Neural cell (in vitro differentiated cells): ENCODE measurements at regions not wholly inside any gene's neighbourhood (a gene's known extent, or its start where the extent isn't known, plus 50 kb on each side); places are given as distances from the start of the nearest gene placed in this dataset.

Experiments used
- H2AFZ ChIP-seq: fragments of 200-600, 300-800 bp; sonication (generic), shearing (Covaris generic); 2 replicates; pipeline ENCODE4 v1.6.0; 2014; ENCODE audit warnings: low read depth, mild to moderate bottlenecking, antibody characterized with exemption, low read length, moderate library complexity
- H3F3A ChIP-seq: fragments of 200-600 bp; shearing (Covaris generic); 2 replicates; pipeline ENCODE4 v1.6.1; 2016; ENCODE audit warnings: mild to moderate bottlenecking, moderate library complexity, mixed read lengths, antibody characterized with exemption, low read length; ENCODE audit not compliant: insufficient read depth, poor library complexity, severe bottlenecking
- H3K27ac ChIP-seq: fragments of 200-600, 300-800 bp; sonication (generic), shearing (Covaris generic); 2 replicates; pipeline ENCODE4 v1.5.1; 2014; ENCODE audit warnings: mild to moderate bottlenecking, low read length, moderate library complexity
- H3K27me3 ChIP-seq: fragments of 300-800, 200-600 bp; sonication (generic), shearing (Covaris generic); 2 replicates; pipeline ENCODE4 v1.6.0; 2014; ENCODE audit warnings: mild to moderate bottlenecking, low read depth, low read length, moderate library complexity; ENCODE audit not compliant: insufficient read depth
- H3K36me3 ChIP-seq: fragments of 300-800, 200-600 bp; sonication (generic), shearing (Covaris generic); 2 replicates; pipeline ENCODE4 v1.5.1; 2014; ENCODE audit warnings: mild to moderate bottlenecking, antibody characterized with exemption, low read length, moderate library complexity; ENCODE audit not compliant: insufficient read depth
- H3K4me2 ChIP-seq: fragments of 300-800, 200-600 bp; sonication (generic), shearing (Covaris generic); 2 replicates; pipeline ENCODE4 v1.6.0; 2014; ENCODE audit warnings: mild to moderate bottlenecking, low read length
- H3K4me3 ChIP-seq: fragments of 300-800, 200-600 bp; sonication (generic), shearing (Covaris generic); 2 replicates; pipeline ENCODE4 v1.5.1; 2014; ENCODE audit warnings: mild to moderate bottlenecking, low read length, moderate library complexity
- H3K79me2 ChIP-seq: fragments of 200-600 bp; shearing (Covaris generic); replicated peaks from 2 replicates; pipeline ENCODE4 v1.6.0; 2014; ENCODE audit warnings: mild to moderate bottlenecking, low read length, moderate library complexity; ENCODE audit not compliant: insufficient read depth
- H3K9ac ChIP-seq: fragments of 300-800, 200-600 bp; sonication (generic), shearing (Covaris generic); 2 replicates; pipeline ENCODE4 v1.6.1; 2016; ENCODE audit warnings: mild to moderate bottlenecking, low read length, mixed read lengths
- H3K9me2 ChIP-seq: fragments of 200-600 bp; shearing (Covaris generic); 2 replicates; pipeline ENCODE4 v1.6.1; 2016; ENCODE audit warnings: mild to moderate bottlenecking, low read length, mixed read lengths; ENCODE audit not compliant: insufficient read depth
- H3K9me3 ChIP-seq: fragments of 200-600, 300-800 bp; sonication (generic), shearing (Covaris generic); 2 replicates; pipeline ENCODE4 v1.6.1; 2016; ENCODE audit warnings: mild to moderate bottlenecking, mixed run types, low read length, moderate library complexity, mixed read lengths
- H4K20me1 ChIP-seq: fragments of 200-600 bp; shearing (Covaris generic); 2 replicates; pipeline ENCODE4 v1.6.1; 2016; ENCODE audit warnings: mild to moderate bottlenecking, mixed run types; ENCODE audit not compliant: insufficient read depth
- EP300 ChIP-seq: fragments of 450-650 bp; conservative IDR thresholded peaks from 2 replicates; pipeline ENCODE4 v1.6.1; 2014; ENCODE audit warnings: antibody characterized with exemption, mild to moderate bottlenecking, moderate library complexity; ENCODE audit not compliant: poor library complexity, severe bottlenecking
- EZH2 ChIP-seq: fragments of 200-600, 300-800 bp; shearing (Covaris generic), sonication (generic); IDR thresholded peaks from 2 replicates; pipeline ENCODE4 v1.6.1; 2014; ENCODE audit warnings: antibody characterized with exemption, low read length, borderline replicate concordance, mild to moderate bottlenecking; ENCODE audit not compliant: insufficient read depth, poor library complexity, severe bottlenecking
- MXI1 ChIP-seq: fragments of 450-650 bp; conservative IDR thresholded peaks from 2 replicates; pipeline ENCODE4 v1.6.1; 2014; ENCODE audit warnings: antibody characterized with exemption, mild to moderate bottlenecking; ENCODE audit not compliant: poor library complexity, severe bottlenecking
- POLR2AphosphoS5 ChIP-seq: IDR thresholded peaks from 2 replicates; pipeline ENCODE4 v1.6.1; 2012
- RAD21 ChIP-seq: fragments of 450-650 bp; conservative IDR thresholded peaks from 2 replicates; pipeline ENCODE4 v1.6.1; 2014; ENCODE audit warnings: antibody characterized with exemption, mild to moderate bottlenecking, moderate library complexity
- SMC3 ChIP-seq: fragments of 450-650 bp; conservative IDR thresholded peaks from 2 replicates; pipeline ENCODE4 v1.6.1; 2014; ENCODE audit warnings: antibody characterized with exemption, mild to moderate bottlenecking, moderate library complexity; ENCODE audit not compliant: poor library complexity
- TAF1 ChIP-seq: IDR thresholded peaks from 2 replicates; pipeline ENCODE4 v1.6.1; 2012; ENCODE audit warnings: low read depth
- TF ChIP-seq, protein P1 (sequence below): fragments of 450-650 bp; IDR thresholded peaks from 2 replicates; pipeline ENCODE4 v1.5.1; 2014; ENCODE audit warnings: antibody characterized with exemption, mild to moderate bottlenecking, moderate library complexity; ENCODE audit not compliant: poor library complexity, severe bottlenecking
- TF ChIP-seq, protein P2 (sequence below): IDR thresholded peaks from 2 replicates; pipeline ENCODE4 v1.6.1; 2012; ENCODE audit warnings: borderline replicate concordance

GRCh38 chr4:41433361-41433760, 104.6 kb upstream of the LIMCH1 start:
- no peaks in the 10 kb centered on the region for H4K20me1 ChIP-seq
- H3K79me2 ChIP-seq, result no peaks in the 10 kb centered on the region
- H2AFZ ChIP-seq, result no peak overlapping the region
- H3K4me3 ChIP-seq, result no peak overlapping the region
- no peaks in the 10 kb centered on the region for H3F3A ChIP-seq
- H3K4me2 ChIP-seq, result no peak overlapping the region
- TF ChIP-seq EZH2 (no peak), RAD21 (no peak), TAF1 (no peak), MXI1 (no peak), SMC3 (no peak), EP300 (no peak), POLR2AphosphoS5 (no peak)
- TF ChIP-seq, protein P1, sequence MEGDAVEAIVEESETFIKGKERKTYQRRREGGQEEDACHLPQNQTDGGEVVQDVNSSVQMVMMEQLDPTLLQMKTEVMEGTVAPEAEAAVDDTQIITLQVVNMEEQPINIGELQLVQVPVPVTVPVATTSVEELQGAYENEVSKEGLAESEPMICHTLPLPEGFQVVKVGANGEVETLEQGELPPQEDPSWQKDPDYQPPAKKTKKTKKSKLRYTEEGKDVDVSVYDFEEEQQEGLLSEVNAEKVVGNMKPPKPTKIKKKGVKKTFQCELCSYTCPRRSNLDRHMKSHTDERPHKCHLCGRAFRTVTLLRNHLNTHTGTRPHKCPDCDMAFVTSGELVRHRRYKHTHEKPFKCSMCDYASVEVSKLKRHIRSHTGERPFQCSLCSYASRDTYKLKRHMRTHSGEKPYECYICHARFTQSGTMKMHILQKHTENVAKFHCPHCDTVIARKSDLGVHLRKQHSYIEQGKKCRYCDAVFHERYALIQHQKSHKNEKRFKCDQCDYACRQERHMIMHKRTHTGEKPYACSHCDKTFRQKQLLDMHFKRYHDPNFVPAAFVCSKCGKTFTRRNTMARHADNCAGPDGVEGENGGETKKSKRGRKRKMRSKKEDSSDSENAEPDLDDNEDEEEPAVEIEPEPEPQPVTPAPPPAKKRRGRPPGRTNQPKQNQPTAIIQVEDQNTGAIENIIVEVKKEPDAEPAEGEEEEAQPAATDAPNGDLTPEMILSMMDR, result no peak
- TF ChIP-seq, protein P2, sequence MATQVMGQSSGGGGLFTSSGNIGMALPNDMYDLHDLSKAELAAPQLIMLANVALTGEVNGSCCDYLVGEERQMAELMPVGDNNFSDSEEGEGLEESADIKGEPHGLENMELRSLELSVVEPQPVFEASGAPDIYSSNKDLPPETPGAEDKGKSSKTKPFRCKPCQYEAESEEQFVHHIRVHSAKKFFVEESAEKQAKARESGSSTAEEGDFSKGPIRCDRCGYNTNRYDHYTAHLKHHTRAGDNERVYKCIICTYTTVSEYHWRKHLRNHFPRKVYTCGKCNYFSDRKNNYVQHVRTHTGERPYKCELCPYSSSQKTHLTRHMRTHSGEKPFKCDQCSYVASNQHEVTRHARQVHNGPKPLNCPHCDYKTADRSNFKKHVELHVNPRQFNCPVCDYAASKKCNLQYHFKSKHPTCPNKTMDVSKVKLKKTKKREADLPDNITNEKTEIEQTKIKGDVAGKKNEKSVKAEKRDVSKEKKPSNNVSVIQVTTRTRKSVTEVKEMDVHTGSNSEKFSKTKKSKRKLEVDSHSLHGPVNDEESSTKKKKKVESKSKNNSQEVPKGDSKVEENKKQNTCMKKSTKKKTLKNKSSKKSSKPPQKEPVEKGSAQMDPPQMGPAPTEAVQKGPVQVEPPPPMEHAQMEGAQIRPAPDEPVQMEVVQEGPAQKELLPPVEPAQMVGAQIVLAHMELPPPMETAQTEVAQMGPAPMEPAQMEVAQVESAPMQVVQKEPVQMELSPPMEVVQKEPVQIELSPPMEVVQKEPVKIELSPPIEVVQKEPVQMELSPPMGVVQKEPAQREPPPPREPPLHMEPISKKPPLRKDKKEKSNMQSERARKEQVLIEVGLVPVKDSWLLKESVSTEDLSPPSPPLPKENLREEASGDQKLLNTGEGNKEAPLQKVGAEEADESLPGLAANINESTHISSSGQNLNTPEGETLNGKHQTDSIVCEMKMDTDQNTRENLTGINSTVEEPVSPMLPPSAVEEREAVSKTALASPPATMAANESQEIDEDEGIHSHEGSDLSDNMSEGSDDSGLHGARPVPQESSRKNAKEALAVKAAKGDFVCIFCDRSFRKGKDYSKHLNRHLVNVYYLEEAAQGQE, result no peak
- H3K27me3 ChIP-seq, result no peaks in the 10 kb centered on the region
- no peaks in the 10 kb centered on the region for H3K36me3 ChIP-seq
- H3K9ac ChIP-seq, result no peak overlapping the region
- no peak overlapping the region for H3K27ac ChIP-seq
- H3K9me2 ChIP-seq, result no peaks in the 10 kb centered on the region
- H3K9me3 ChIP-seq, result no peaks in the 10 kb centered on the region

DNA sequence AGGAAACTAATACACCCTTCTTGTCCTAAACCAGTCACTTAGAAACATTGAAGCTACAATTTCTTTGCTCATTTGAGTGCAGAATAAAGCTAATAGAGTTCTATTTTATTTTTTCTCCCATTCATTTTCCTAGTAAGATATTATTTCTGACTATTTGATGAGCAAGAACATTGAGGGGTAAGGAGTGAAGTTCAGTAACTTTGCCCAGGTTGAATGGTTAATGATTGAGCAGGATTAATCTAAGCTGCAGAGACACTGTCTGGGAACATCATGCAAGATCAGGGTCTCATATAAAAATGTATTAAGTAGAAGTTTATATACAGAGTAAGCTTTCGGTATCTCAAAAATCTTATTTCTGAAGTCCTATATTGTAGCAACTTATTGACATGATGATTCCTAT, 102.4 kb upstream of the LIMCH1 start:
- H3K9me3 ChIP-seq, result no peaks in the 10 kb centered on the region
- H3K4me3 ChIP-seq, result no peak overlapping the region
- no peak overlapping the region for H3K27ac ChIP-seq
- H4K20me1 ChIP-seq, result no peaks in the 10 kb centered on the region
- H3K9me2 ChIP-seq, result no peaks in the 10 kb centered on the region
- H3K79me2 ChIP-seq, result no peaks in the 10 kb centered on the region
- no peak overlapping the region for H3K4me2 ChIP-seq
- H3K36me3 ChIP-seq, result no peaks in the 10 kb centered on the region
- no peaks in the 10 kb centered on the region for H3K27me3 ChIP-seq
- H3K9ac ChIP-seq, result no peak overlapping the region
- H3F3A ChIP-seq, result no peaks in the 10 kb centered on the region
- H2AFZ ChIP-seq, result no peak overlapping the region
- TF ChIP-seq, protein P1, result no peak
- no peak for TF ChIP-seq POLR2AphosphoS5
- no peak for TF ChIP-seq SMC3
- no peak for TF ChIP-seq RAD21
- TF ChIP-seq, protein P2, result no peak
- TF ChIP-seq TAF1, result no peak
- TF ChIP-seq EP300, result no peak
- TF ChIP-seq MXI1, result no peak
- TF ChIP-seq EZH2, result no peak
